ENCODE measurements at regions not wholly inside any gene's neighbourhood (a gene's known extent, or its start where the extent isn't known, plus 50 kb on each side); places are given as distances from the start of the nearest gene placed in this dataset.

GRCh38 chr3:74059301-74059922, 434.7 kb upstream of the PDZRN3 start:
- Histone ChIP-seq H3K4me3 (no peak overlapping the region), H3K4me1 (no peaks in the 10 kb centered on the region), H3K9me3 (no peaks in the 10 kb centered on the region), H3K27ac (no peak overlapping the region), H3K27me3 (no peaks in the 10 kb centered on the region), H3K36me3 (no peaks in the 10 kb centered on the region)
- intact Hi-C loops (cut with DNase I; ENCODE audit: low total_unique reads), result no loop called here
- 39 to 63% (median 47%) methylated on average over 3 of the region's 3 CpGs for WGBS, 5 donors
- no peak for DNase-seq
- TF ChIP-seq POLR2A (IDR thresholded peaks at IDR 0.05) (no peak), POLR2AphosphoS5 (IDR thresholded peaks at IDR 0.05) (no peak), EP300 (IDR thresholded peaks at IDR 0.05) (no peak), CTCF (IDR thresholded peaks at IDR 0.05) (no peak)

DNA sequence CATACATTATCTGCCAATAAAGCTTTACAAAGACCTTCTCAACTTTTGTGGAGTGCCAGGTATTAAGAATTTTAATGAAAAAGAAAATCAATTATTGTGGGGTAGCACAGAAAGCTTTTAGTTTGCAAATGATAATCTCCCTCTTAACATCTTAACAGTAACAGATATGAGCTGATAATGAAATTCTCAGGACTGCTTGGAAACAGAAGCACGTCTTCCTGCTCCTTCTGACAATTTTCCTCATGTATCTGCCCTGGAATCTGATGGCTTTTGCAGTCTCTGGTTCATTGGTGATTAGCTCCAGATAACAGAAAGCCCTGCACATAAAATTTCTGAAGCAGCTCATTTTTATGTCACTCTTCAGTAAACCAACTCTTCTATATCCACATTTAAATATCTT, 432.4 kb upstream of the PDZRN3 start:
- intact Hi-C loops (cut with DNase I; ENCODE audit: low total_unique reads), result no loop called here

GRCh38 chr3:74055061-74055460, 430.3 kb upstream of the PDZRN3 start:
- no peaks in the 10 kb centered on the region for H3K36me3 ChIP-seq
- TF ChIP-seq CTCF (IDR thresholded peaks at IDR 0.05) (no peak), EP300 (IDR thresholded peaks at IDR 0.05) (no peak), POLR2A (IDR thresholded peaks at IDR 0.05) (no peak), POLR2AphosphoS5 (IDR thresholded peaks at IDR 0.05) (no peak)
- 68 to 84% (median 70%) methylated on average over 3 of the region's 3 CpGs for WGBS, 5 donors
- H3K4me3 ChIP-seq, result no peak overlapping the region
- intact Hi-C loops (cut with DNase I; ENCODE audit: low total_unique reads), result no loop called here
- no peak for DNase-seq
- H3K27ac ChIP-seq, result no peak overlapping the region
- no peaks in the 10 kb centered on the region for H3K9me3 ChIP-seq
- no peaks in the 10 kb centered on the region for H3K4me1 ChIP-seq
- no peaks in the 10 kb centered on the region for H3K27me3 ChIP-seq

More for the DNA sequence above, 432.4 kb upstream of the PDZRN3 start:
- Histone ChIP-seq H3K4me3 (no peak overlapping the region), H3K36me3 (no peaks in the 10 kb centered on the region), H3K4me1 (no peaks in the 10 kb centered on the region), H3K9me3 (no peaks in the 10 kb centered on the region), H3K27ac (no peak overlapping the region), H3K27me3 (no peaks in the 10 kb centered on the region)
- no peak for DNase-seq
- 33 to 50% (median 39%) methylated on average over 1 of the region's 1 CpG for WGBS, 5 donors
- TF ChIP-seq EP300 (IDR thresholded peaks at IDR 0.05) (no peak), POLR2A (IDR thresholded peaks at IDR 0.05) (no peak), CTCF (IDR thresholded peaks at IDR 0.05) (no peak), POLR2AphosphoS5 (IDR thresholded peaks at IDR 0.05) (no peak)

GRCh38 chr3:74054566-74054965, 429.8 kb upstream of the PDZRN3 start:
- H3K27ac ChIP-seq, result no peak overlapping the region
- H3K4me3 ChIP-seq, result no peak overlapping the region
- no peak for TF ChIP-seq EP300 (IDR thresholded peaks at IDR 0.05)
- TF ChIP-seq POLR2A (IDR thresholded peaks at IDR 0.05), result no peak
- no peak for TF ChIP-seq CTCF (IDR thresholded peaks at IDR 0.05)
- no peak for TF ChIP-seq POLR2AphosphoS5 (IDR thresholded peaks at IDR 0.05)
- no peak for DNase-seq
- no peaks in the 10 kb centered on the region for H3K9me3 ChIP-seq
- H3K36me3 ChIP-seq, result no peaks in the 10 kb centered on the region
- intact Hi-C loops (cut with DNase I; ENCODE audit: low total_unique reads), result no loop called here
- H3K27me3 ChIP-seq, result no peaks in the 10 kb centered on the region
- H3K4me1 ChIP-seq, result no peaks in the 10 kb centered on the region

All from stomach (tissue), 8 donors.